HG03520 (cell line): ENCODE measurements at regions not wholly inside any gene's neighbourhood (a gene's known extent, or its start where the extent isn't known, plus 50 kb on each side); places are given as distances from the start of the nearest gene placed in this dataset.
"Not testable (repeated sequence)": the region's sequence is repeated elsewhere in the genome, so short reads cannot be mapped to it uniquely, and the experiment has no call there.

Experiments
- ATAC-seq: cut with Tn5 transposase; IDR thresholded peaks from one replicate; pipeline ENCODE4 v1.9.1; 2021; ENCODE audit warnings: mild to moderate bottlenecking, moderate library complexity; ENCODE audit not compliant: unreplicated experiment

- ATAC-seq, result no peak
Observed at GRCh38 chrX:40380655-40381488, 199.9 kb upstream of the ATP6AP2 start.

- ATAC-seq, result no peak
Observed at GRCh38 chrX:40377684-40378083, 203.1 kb upstream of the ATP6AP2 start.

- no peak for ATAC-seq
Observed at GRCh38 chrX:40374486-40374885, 206.3 kb upstream of the ATP6AP2 start.

- no peak for ATAC-seq
Observed at GRCh38 chrX:40373641-40374040, 207.1 kb upstream of the ATP6AP2 start.

- no peak for ATAC-seq
Observed at GRCh38 chrX:40373025-40373424, 207.7 kb upstream of the ATP6AP2 start.

- no peak for ATAC-seq
Observed at GRCh38 chrX:40371376-40371775, 209.4 kb upstream of the ATP6AP2 start.

- ATAC-seq, result no peak
Observed at GRCh38 chrX:40368611-40369061, 212.1 kb upstream of the ATP6AP2 start.

GRCh38 chrX:40366661-40367060, 214.1 kb upstream of the ATP6AP2 start:
- ATAC-seq, result no peak

- ATAC-seq, result not testable (repeated sequence)
Observed at GRCh38 chrX:40362291-40362690, 218.5 kb upstream of the ATP6AP2 start.

- ATAC-seq, result no peak
Observed at GRCh38 chrX:40360557-40360956, 220.2 kb upstream of the ATP6AP2 start.

GRCh38 chrX:40359593-40359992, 221.2 kb upstream of the ATP6AP2 start:
- no peak for ATAC-seq

GRCh38 chrX:40358994-40359393, 221.8 kb upstream of the ATP6AP2 start:
- no peak for ATAC-seq

- no peak for ATAC-seq
Observed at GRCh38 chrX:40349251-40349650, 231.5 kb upstream of the ATP6AP2 start.

- ATAC-seq, result no peak
Observed at GRCh38 chrX:40346379-40346778, 234.4 kb upstream of the ATP6AP2 start.

GRCh38 chrX:40343319-40343718, 237.5 kb upstream of the ATP6AP2 start:
- no peak for ATAC-seq

GRCh38 chrX:40340116-40340515, 240.7 kb upstream of the ATP6AP2 start:
- no peak for ATAC-seq

GRCh38 chrX:40333344-40333743, 235.6 kb upstream of the BCOR start:
- no peak for ATAC-seq

- no peak for ATAC-seq
Observed at GRCh38 chrX:40331762-40332161, 234.0 kb upstream of the BCOR start.

GRCh38 chrX:40331353-40331752, 233.6 kb upstream of the BCOR start:
- ATAC-seq, result no peak

GRCh38 chrX:40329616-40330015, 231.9 kb upstream of the BCOR start:
- ATAC-seq, result no peak

- ATAC-seq, result no peak
Observed at GRCh38 chrX:40327085-40327484, 229.3 kb upstream of the BCOR start.

- ATAC-seq, result no peak
Observed at GRCh38 chrX:40326186-40326965, 228.6 kb upstream of the BCOR start.
